AG09309 (cell line): ENCODE measurements at regions not wholly inside any gene's neighbourhood (a gene's known extent, or its start where the extent isn't known, plus 50 kb on each side); places are given as distances from the start of the nearest gene placed in this dataset.

ENCODE experiments used
- DNase-seq: peaks from one replicate; pipeline ENCODE4 v3.0.0-alpha.2; 2010; ENCODE audit warnings: low read depth
- H3K4me3 ChIP-seq: 2 replicates; pipeline ENCODE4 v1.5.1; 2011; ENCODE audit warnings: mild to moderate bottlenecking, low read depth, low read length, moderate library complexity; ENCODE audit not compliant: control insufficient read depth
- TF ChIP-seq, protein P1 (sequence below): IDR thresholded peaks from 2 replicates; pipeline ENCODE4 v1.5.1; 2011; ENCODE audit warnings: mild to moderate bottlenecking, low read depth, low read length, inconsistent platforms; ENCODE audit not compliant: insufficient read depth, control insufficient read depth; ENCODE audit errors: missing control alignments

DNA sequence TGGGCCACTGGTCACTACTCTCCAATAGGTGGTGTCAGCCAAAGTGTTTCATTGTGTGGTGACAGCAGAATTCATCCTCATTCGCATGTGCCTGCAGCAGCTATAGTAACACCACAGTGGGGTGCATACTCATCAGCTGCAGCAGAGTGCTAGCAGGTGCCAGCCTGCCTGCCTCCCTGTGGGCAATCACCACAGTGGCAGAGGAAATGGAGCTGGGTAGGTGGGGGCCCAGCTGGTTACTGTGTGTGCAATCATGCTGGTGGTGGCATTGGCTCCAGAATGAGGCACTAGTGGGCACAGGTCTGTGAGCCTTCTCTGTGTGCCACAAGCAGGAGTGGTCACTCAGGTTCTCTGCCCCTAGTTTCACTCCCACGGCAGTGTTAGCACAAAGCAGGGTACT lies 579.2 kb downstream of the PTPRC start:
- no peak overlapping the region for H3K4me3 ChIP-seq
- TF ChIP-seq, protein P1, sequence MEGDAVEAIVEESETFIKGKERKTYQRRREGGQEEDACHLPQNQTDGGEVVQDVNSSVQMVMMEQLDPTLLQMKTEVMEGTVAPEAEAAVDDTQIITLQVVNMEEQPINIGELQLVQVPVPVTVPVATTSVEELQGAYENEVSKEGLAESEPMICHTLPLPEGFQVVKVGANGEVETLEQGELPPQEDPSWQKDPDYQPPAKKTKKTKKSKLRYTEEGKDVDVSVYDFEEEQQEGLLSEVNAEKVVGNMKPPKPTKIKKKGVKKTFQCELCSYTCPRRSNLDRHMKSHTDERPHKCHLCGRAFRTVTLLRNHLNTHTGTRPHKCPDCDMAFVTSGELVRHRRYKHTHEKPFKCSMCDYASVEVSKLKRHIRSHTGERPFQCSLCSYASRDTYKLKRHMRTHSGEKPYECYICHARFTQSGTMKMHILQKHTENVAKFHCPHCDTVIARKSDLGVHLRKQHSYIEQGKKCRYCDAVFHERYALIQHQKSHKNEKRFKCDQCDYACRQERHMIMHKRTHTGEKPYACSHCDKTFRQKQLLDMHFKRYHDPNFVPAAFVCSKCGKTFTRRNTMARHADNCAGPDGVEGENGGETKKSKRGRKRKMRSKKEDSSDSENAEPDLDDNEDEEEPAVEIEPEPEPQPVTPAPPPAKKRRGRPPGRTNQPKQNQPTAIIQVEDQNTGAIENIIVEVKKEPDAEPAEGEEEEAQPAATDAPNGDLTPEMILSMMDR: no peak
- DNase-seq: no peak

DNA sequence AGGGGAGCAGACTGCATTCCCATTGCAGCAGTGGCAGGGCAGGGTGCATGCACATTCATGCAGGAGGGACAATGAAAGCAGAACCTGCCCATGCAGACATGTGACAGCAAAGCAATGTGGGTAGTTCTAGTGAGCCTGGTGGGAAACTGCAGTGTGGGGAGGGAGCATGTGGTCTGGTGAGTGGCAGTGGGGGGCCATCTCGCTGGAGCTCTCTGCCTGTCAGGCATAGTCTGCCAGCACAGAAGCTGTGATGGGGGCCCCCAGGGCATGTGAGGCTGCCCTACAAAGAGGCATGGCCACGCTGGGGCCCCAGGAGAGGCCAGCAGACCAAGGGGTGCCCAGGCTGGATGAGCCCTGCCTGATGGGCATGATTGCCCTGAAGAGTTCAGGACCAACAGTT lies 579.7 kb downstream of the PTPRC start:
- H3K4me3 ChIP-seq: no peak overlapping the region
- DNase-seq: no peak
- TF ChIP-seq, protein P1: no peak

DNA sequence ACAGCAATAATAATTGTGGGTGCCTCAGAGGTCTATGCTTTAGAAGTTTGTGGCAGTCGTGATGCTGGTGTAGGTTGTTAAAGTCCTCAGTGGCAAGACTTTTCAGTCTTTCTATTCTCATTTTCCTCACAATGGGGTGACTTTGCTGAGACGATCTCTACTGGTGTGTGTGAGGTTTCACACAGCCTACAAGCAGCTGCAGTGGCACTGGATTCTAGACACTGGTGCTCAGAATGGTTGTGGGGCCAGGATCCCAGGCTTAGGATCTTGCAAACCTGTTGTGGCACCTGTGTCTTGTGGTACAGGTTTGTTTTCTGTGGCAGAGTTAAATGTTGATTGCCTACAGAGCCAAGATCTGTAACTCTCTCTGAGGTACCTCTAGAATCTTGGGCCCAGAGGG lies 581.2 kb downstream of the PTPRC start:
- no peak overlapping the region for H3K4me3 ChIP-seq
- TF ChIP-seq, protein P1: no peak
- DNase-seq: no peak

DNA sequence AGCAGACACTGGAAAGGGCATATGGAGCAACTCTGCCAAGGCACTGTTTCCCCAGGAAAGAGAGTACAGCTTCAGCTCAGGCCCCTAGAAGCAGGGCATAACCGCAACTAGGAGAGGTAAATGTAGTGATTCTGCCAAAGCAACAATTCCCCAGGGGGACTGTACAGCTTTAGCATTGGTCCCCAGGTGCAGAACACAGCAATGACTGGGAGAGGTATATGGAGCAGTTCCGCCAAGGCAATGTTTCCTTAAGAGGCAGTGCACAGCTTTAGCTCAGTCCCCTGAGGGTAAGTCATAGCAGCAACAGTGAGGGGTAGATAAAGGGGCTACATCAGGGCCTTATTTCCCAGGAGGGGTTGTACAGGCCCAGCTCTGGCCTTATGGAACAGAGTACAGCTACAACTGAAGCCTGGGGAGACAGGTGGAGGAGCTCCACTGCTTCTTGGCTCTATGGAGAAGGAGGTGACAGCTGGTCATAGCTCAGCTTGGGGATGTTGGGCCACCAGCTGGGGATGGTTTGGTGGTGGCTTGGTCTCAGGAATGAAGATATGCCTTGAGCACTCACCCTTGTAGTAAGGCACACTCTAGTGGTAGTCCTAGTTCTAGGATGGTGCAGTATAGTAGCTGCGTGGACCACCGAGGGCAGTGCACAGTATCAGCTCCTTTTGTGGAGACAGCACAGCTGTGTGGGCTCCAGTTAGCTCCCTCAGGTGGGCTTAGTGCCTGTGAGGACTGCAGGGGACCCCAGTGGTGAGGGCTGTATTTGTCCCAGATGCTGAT lies 582.7 kb downstream of the PTPRC start:
- TF ChIP-seq, protein P1: no peak
- H3K4me3 ChIP-seq: no peak overlapping the region
- no peak for DNase-seq

DNA sequence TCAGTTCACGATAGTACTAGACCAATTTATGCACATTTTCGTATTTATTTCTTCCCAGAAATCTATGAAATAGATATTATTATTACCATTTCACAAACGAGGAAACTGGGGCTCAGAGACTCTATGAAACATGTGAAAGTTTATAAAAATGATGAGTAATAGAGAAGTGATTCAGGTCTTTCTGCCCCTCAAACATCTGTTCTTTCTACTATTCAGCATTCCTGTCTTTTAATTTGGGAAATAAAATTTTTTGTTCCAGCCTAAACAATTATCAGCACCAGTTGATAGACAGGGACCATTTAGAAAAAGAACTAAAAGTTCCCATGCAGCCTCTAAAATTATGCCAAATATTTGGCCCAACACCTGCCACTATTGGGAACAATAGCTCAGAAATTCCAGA lies 585.1 kb downstream of the PTPRC start:
- TF ChIP-seq, protein P1: no peak
- no peak overlapping the region for H3K4me3 ChIP-seq
- no peak for DNase-seq

DNA sequence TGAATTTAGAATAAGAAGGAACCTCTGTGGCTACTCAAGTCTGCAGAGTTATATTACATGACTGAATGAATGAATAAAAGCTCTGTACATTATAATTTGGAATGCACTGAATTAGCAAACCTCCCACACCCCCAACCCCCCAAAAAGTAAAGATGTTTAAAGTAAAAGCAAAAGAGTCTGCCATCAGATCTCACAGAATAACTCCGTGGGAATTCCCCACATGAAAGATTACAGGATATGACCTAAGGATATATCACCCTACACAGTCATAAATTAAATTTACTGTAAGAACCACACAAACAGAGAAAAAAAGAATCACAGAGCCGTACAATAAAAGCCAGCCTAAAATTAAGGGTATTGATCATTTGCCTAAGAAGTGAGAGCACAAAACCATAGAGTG lies 587.3 kb downstream of the PTPRC start:
- TF ChIP-seq, protein P1: no peak
- DNase-seq: no peak
- H3K4me3 ChIP-seq: no peak overlapping the region
